Left colon (tissue), 2 donors: ENCODE measurements at regions not wholly inside any gene's neighbourhood (a gene's known extent, or its start where the extent isn't known, plus 50 kb on each side); places are given as distances from the start of the nearest gene placed in this dataset.

Experiments used
- ATAC-seq: fragments of 200-7000 bp; cut with Tn5 transposase; one replicate; pipeline ENCODE4 v1.9.1; 2020; ENCODE audit warnings: mild to moderate bottlenecking, moderate library complexity
- DNase-seq, 2 donors: peaks; one replicate each; pipeline ENCODE4 v3.0.0-alpha.2; 2020
- intact Hi-C, 2 donors: fragments of 100-400 bp; cut with DNase I in 1 of 2; cut with micrococcal nuclease in 1 of 2; formaldehyde crosslinking; loops; one replicate each; pipeline versions ENCODE4 v1.11.2 to v1.14.0; 2022; cut with DNase I, micrococcal nuclease
- donor health status: DM: no; HTN: no; CAD: no.
- donor health status: DM: yes; HTN: yes; CAD: no.

DNA sequence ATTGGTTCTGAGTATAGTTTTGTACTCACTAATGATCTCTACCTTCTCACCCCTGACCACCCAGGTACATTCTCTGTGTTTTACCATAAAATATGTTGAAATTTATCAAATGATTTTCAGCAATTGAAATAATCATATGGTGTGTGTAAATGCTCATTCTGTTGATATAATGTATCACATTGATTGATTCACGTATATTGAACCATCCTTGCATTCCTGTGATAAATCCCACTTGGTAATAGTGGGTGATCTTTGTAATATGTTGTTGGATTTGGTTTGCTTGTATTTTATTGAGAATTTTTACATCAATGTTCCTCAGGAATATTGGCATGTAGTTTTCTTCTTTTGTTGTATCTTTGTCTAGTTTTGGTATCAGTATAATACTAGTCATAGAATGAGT, 1497.6 kb downstream of the OTOL1 start:
- no peak for DNase-seq
- intact Hi-C loops: no loop called here
- no peak for ATAC-seq

DNA sequence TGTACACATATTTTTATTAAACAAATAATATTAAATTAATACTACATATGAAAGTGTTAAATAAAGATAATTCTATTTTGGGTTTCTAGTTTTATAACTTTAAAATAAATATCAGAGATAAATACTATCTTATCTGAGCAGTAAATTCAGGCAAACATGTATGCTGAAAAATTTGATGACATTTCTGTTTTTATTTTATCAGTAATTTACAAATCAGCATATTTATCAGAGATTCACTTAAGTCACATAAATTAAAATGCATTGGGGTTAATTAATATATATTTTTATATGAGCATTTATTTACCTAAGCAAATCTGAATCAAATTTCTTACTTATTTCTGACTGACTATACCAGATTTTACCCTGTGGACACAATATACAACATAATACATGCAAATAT, 1499.8 kb downstream of the OTOL1 start:
- intact Hi-C loops: no loop called here
- ATAC-seq (no peak), DNase-seq (no peak)

DNA sequence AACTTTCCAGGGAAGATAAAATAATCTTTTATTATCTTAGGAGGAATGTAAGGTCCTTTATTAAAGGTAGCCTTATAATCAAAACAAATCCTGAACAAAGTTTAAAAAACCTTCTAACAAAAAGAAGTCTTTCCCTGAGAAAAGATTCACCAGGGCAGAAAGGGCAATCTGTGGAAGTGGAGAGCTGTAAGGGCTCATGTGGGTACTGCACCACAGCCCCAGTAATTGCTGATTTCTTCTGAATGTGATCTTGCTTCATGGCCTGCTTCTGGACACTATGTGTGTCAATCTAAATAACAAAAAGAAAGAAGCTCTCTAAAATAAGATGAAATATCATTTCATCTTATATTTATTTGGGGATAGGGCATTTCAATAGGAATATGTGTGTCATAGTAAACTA, 1501.6 kb downstream of the OTOL1 start:
- ATAC-seq: no peak

GRCh38 chr3:163011596-163011995, 1515.0 kb downstream of the OTOL1 start:
- ATAC-seq (no peak), DNase-seq (no peak)
- intact Hi-C loops: no loop called here

More for the DNA sequence above, 1501.6 kb downstream of the OTOL1 start:
- intact Hi-C loops: no loop called here
- no peak for DNase-seq

DNA sequence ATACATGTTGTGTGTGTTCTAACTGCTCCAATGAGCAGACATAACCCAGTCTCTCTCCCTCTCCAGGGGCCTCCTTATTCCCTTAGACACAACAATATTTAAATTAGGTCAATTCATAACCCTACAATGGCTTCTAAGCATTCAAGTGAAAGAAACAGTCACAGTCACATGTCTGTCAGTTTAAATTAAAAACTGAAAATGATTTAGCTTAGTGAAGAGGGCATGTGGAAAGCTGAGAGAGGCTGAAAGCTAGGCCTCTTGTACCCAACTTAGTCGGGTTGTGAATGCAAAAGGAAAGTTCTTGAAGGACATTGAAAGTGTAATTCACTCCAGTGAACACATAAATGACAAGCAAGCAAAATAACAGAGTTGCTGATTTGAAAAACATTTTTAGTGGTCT, 1519.6 kb downstream of the OTOL1 start:
- DNase-seq (no peak), ATAC-seq (no peak)
- intact Hi-C loops: no loop called here

DNA sequence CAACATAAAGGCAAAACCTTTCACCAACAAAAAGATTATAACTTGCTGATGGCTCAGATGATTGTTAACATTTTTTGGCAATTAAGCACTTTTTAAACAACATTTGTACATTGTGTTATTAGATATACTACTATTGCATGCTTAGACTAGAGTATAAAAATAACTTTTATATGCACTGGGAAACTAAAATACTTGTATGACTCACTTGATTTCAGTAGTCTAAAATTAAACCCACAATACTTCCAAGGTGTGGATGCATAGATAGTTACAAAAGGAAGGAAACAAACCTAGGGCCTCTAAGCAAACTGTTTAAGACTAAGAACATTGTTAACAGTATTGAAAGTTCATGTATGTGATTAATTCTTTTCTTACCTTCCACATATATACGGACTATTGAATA, 1521.5 kb downstream of the OTOL1 start:
- intact Hi-C loops: no loop called here
- ATAC-seq (no peak), DNase-seq (no peak)

DNA sequence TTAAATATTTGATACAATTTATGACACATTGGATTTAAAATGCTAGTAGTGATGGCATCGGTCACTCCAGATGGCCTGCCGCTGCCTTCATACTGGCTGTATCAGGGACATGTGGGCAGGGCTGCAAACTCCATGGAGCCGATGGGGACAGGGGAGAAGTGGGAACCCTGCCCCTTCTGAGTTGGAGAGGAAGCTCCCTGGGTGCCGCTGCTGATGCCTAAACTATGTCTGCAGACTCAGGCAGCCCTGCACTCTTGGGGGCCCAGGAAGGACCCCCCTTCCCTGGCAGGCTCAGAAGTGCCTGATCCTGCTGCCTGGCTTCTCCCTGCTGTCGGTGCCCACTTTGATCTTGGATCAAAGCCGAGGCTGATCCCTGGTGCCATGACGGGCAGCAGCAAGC, 1522.1 kb downstream of the OTOL1 start:
- ATAC-seq (no peak), DNase-seq (no peak)
- intact Hi-C loops: no loop called here

- intact Hi-C loops: no loop called here
- DNase-seq (no peak), ATAC-seq (no peak)
Observed at GRCh38 chr3:163019260-163019659, 1522.7 kb downstream of the OTOL1 start.

DNA sequence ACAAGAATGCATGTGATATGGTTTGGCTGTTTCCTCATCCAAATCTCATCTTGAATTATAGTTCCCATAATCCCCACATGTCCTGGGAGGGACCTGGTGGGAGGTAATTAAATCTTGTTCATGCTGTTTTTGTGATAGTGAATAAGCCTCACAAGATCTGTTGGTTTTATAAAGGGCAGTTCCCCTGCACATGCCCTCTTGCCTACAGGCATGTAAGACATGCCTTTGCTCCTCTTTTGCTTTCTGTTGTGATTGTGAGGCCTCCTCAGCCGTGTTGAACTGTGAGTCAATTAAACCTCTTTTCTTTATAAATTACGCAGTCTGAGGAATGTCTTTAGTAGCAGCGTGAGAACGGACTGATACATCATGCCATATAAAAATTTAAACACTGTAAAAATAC, 1537.0 kb downstream of the OTOL1 start:
- no peak for ATAC-seq

GRCh38 chr3:163039636-163040035, 1543.0 kb downstream of the OTOL1 start:
- no peak for ATAC-seq
- no peak for DNase-seq
- intact Hi-C loops: no loop called here

More for the DNA sequence above, 1537.0 kb downstream of the OTOL1 start:
- no peak for DNase-seq
- intact Hi-C loops: no loop called here

- ATAC-seq: no peak
- intact Hi-C loops: no loop called here
- no peak for DNase-seq
Observed at GRCh38 chr3:163043074-163043473, 1546.5 kb downstream of the OTOL1 start.

- no peak for ATAC-seq
- intact Hi-C loops: no loop called here
- no peak for DNase-seq
Observed at GRCh38 chr3:163045945-163046344, 1549.3 kb downstream of the OTOL1 start.

DNA sequence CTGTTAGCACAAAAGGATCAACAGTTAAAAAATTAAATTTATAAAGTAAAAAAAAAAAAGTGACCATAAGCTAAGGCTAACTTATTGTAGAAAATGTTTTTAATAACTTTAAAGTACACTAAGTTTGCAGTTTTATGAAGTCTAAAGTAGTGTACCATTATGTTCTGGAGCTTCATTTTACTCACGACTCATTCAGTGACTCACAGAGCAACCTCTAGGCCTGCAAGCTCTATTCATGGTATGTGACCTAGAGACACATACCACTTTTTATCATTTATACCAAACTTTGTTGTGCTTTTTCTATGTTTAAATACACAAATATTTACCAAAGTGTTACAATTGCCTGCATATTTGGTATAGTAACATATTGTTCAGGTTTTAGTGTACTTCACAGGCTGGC, 1552.3 kb downstream of the OTOL1 start:
- intact Hi-C loops: no loop called here
- no peak for ATAC-seq
- DNase-seq: no peak

- ATAC-seq (no peak), DNase-seq (peak in 1 of 2 donors; percentile 11)
- intact Hi-C loops: no loop called here
Observed at GRCh38 chr3:163056874-163057497, 1560.4 kb downstream of the OTOL1 start.

- ATAC-seq: no peak
- intact Hi-C loops: no loop called here
- DNase-seq: peak in 1 of 2 donors; percentile 11
Observed at GRCh38 chr3:163058031-163058854, 1561.6 kb downstream of the OTOL1 start.

GRCh38 chr3:163071713-163072112, 1575.1 kb downstream of the OTOL1 start:
- intact Hi-C loops: no loop called here
- DNase-seq: no peak
- ATAC-seq: no peak
